AG04450 (cell line): ENCODE measurements at regions not wholly inside any gene's neighbourhood (a gene's known extent, or its start where the extent isn't known, plus 50 kb on each side); places are given as distances from the start of the nearest gene placed in this dataset.

Source experiments
- CTCF ChIA-PET: fragments of 300-600, 350-600 bp; formaldehyde crosslinking; extraction: SDS; loops from one replicate; lab custom pipeline; 2022; ENCODE audit warnings: antibody characterized with exemption, inconsistent platforms; lab: Charles Lee
- POLR2A ChIA-PET: fragments of 350-600 bp; formaldehyde crosslinking; extraction: SDS; loops from one replicate; lab custom pipeline; 2021; ENCODE audit warnings: antibody characterized with exemption, inconsistent platforms; lab: Yijun Ruan, JAX
- DNase-seq: peaks from one replicate; pipeline ENCODE4 v3.0.0-alpha.2; 2011; ENCODE audit warnings: low read depth, low spot score
- H3K27ac ChIP-seq: one replicate; pipeline ENCODE4 v1.5.1; 2012; ENCODE audit warnings: low read depth, low read length, control low read depth
- H3K27me3 ChIP-seq: one replicate; pipeline ENCODE4 v1.6.0; 2012; ENCODE audit warnings: low read length; ENCODE audit not compliant: control insufficient read depth, insufficient read depth
- H3K4me3 ChIP-seq: 2 replicates; pipeline ENCODE4 v1.5.1; 2011; ENCODE audit warnings: mild to moderate bottlenecking, low read depth, low read length, control low read depth
- H3K9me3 ChIP-seq: 2 replicates; pipeline ENCODE4 v1.5.1; 2012; ENCODE audit warnings: low read length; ENCODE audit not compliant: control insufficient read depth, insufficient read depth
- TF ChIP-seq, protein P1 (sequence below): IDR thresholded peaks from 2 replicates; pipeline ENCODE4 v1.5.1; 2011; ENCODE audit warnings: low read depth, low read length, control low read depth, inconsistent platforms

DNA sequence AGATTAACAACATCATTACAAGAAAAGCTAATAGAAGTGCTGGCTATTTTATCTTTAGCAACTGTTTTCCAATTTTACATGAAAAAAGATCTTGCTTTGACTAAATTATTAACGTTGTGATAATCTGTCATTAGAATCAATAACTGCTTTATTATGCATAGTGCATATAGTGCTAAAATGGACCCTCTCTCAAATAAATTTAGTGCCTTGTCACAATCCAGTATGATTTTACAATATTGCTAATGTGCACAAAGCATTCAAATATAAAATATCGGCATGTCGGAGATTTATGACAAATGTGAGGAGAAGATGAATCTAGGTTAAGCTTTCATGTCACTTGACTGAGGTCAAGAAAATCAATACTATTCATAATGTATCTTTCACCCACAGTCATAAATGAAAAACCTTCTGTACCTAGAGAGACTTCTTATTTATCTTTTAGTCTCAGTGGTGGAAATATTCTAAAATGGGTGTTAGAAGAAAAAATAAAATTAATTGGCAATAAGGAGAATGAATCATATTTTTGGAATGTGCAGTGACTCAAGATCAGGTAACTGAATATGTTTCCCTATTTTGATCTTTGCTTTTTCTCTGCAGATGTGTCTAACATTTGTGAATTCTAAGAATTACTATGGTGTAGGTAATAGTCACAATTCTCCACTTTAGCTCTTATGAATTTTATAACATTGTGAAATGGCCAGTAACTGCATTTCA is 672.9 kb upstream of the GRAMD2B start:
- ChIA-PET CTCF (no interaction called here), POLR2A (no interaction called here)

DNA sequence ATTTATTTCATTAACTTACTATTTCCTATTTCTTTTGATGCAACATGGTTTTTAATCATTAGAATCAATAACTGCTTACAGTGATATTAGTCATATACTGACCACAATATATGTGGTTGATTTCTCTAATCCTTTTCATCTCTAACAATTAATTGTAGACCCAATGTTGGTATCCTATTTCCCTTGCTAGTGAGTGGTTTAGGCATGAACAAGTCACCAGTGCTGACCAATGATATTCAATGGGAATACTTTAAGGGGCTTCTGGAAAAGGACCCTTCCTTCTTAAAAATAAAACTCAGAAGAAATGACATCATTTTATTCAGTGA is 672.4 kb upstream of the GRAMD2B start:
- H3K4me3 ChIP-seq: no peak overlapping the region
- no peaks in the 10 kb centered on the region for H3K9me3 ChIP-seq
- no peak overlapping the region for H3K27ac ChIP-seq
- CTCF ChIA-PET: no interaction called here
- POLR2A ChIA-PET: no interaction called here
- H3K27me3 ChIP-seq: no peaks in the 10 kb centered on the region
- TF ChIP-seq, protein P1, sequence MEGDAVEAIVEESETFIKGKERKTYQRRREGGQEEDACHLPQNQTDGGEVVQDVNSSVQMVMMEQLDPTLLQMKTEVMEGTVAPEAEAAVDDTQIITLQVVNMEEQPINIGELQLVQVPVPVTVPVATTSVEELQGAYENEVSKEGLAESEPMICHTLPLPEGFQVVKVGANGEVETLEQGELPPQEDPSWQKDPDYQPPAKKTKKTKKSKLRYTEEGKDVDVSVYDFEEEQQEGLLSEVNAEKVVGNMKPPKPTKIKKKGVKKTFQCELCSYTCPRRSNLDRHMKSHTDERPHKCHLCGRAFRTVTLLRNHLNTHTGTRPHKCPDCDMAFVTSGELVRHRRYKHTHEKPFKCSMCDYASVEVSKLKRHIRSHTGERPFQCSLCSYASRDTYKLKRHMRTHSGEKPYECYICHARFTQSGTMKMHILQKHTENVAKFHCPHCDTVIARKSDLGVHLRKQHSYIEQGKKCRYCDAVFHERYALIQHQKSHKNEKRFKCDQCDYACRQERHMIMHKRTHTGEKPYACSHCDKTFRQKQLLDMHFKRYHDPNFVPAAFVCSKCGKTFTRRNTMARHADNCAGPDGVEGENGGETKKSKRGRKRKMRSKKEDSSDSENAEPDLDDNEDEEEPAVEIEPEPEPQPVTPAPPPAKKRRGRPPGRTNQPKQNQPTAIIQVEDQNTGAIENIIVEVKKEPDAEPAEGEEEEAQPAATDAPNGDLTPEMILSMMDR: no peak
- no peak for DNase-seq

More for the DNA sequence above, 672.9 kb upstream of the GRAMD2B start:
- TF ChIP-seq, protein P1: no peak
- DNase-seq: no peak
- H3K27me3 ChIP-seq: no peaks in the 10 kb centered on the region
- H3K27ac ChIP-seq: no peak overlapping the region
- H3K9me3 ChIP-seq: no peaks in the 10 kb centered on the region
- no peak overlapping the region for H3K4me3 ChIP-seq

DNA sequence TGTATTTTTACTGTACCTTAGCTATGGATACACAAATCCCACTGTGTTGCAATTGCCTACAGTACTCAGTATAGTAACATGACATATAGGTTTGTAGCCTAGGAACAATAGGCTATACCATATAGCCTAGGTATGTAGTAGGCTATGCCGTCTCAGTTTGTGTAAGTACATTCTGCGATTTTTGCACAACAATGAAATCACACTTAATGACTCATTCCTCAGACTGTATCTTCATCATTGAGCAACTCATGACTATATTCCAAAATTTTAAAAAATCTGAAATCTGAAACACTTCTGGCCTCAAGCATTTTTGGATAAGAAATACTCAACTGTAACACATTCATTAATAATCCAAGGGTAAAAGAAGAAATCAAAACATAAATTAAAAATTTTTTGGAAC is 666.8 kb upstream of the GRAMD2B start:
- ChIA-PET POLR2A (no interaction called here), CTCF (no interaction called here)
- H3K27me3 ChIP-seq: no peaks in the 10 kb centered on the region
- TF ChIP-seq, protein P1: no peak
- no peaks in the 10 kb centered on the region for H3K9me3 ChIP-seq
- no peak for DNase-seq
- no peak overlapping the region for H3K27ac ChIP-seq
- H3K4me3 ChIP-seq: no peak overlapping the region

DNA sequence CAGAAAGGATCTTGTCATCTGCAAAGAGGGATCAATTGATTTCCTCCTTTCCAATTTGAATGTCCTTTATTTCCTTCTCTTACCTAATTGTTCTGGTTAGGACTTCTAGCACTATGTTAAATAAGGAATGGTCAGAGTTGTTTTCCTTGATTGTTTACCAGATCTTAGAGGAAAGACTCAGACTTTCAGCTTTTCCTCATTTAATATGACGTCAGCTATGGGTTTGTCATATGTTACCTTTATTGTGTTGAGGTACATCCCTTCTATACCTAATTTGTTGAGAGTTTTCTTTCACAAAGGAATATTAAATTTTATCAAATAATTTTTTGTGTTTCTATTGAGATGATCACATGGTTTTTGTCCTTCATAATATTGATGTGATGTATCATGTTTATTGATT is 656.5 kb upstream of the GRAMD2B start:
- ChIA-PET CTCF (no interaction called here), POLR2A (no interaction called here)
- no peak overlapping the region for H3K4me3 ChIP-seq
- DNase-seq: no peak
- H3K9me3 ChIP-seq: no peaks in the 10 kb centered on the region
- TF ChIP-seq, protein P1: no peak
- H3K27me3 ChIP-seq: no peaks in the 10 kb centered on the region
- H3K27ac ChIP-seq: no peak overlapping the region

DNA sequence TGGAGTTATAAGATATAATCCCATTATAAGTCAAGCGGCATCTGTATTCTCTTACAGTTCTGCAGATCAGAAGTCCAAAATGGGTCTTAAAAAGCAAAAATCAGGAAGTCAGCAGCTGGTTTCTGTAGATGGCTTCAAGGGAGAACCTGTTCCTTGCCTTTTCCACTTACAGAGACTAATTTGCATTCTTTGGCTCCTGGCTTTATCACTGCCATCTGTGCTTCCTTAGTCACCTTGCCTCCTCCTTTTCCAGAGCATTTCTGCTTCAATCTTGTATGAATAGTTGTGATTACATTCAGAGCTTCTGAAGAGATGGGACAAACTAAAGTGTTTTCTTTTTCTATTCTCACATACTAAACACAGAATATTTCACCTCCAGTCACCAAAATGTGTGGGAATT is 647.3 kb upstream of the GRAMD2B start:
- H3K27me3 ChIP-seq: no peaks in the 10 kb centered on the region
- DNase-seq: no peak
- POLR2A ChIA-PET: no interaction called here
- no peaks in the 10 kb centered on the region for H3K9me3 ChIP-seq
- CTCF ChIA-PET: no interaction called here
- TF ChIP-seq, protein P1: no peak
- no peak overlapping the region for H3K27ac ChIP-seq
- H3K4me3 ChIP-seq: no peak overlapping the region
